HepG2 (cell line): ENCODE measurements at regions not wholly inside any gene's neighbourhood (a gene's known extent, or its start where the extent isn't known, plus 50 kb on each side); places are given as distances from the start of the nearest gene placed in this dataset.

Experiments
- ATF4 ChIP-seq, 2 experiments: fragments of 450-650 bp in 1 of 2; sonication (generic) in 1 of 2; formaldehyde crosslinking; IDR thresholded peaks; 2 replicates each; pipeline versions ENCODE4 v1.5.0 to v1.8.0; 2020 to 2022; ENCODE audit warnings: mild to moderate bottlenecking in 1 of 2, missing genetic modification reagents in 1 of 2
- GZF1 ChIP-seq: sonication (generic); formaldehyde crosslinking; IDR thresholded peaks from 2 replicates; pipeline ENCODE4 v1.5.1; 2020; ENCODE audit warnings: mild to moderate bottlenecking, missing genetic modification reagents
- NR1H2 ChIP-seq: sonication (generic); formaldehyde crosslinking; IDR thresholded peaks from 2 replicates; pipeline ENCODE4 v1.8.1; 2022; ENCODE audit warnings: low read depth, missing genetic modification reagents, borderline replicate concordance
- NR2F2 ChIP-seq: IDR thresholded peaks from 2 replicates; pipeline ENCODE4 v1.6.1; 2012; ENCODE audit warnings: low read depth, inconsistent platforms, borderline replicate concordance
- NRL ChIP-seq: sonication (generic); formaldehyde crosslinking; IDR thresholded peaks from 2 replicates; pipeline ENCODE4 v1.5.0; 2020; ENCODE audit warnings: missing genetic modification reagents, mild to moderate bottlenecking, moderate library complexity, borderline replicate concordance
- PATZ1 ChIP-seq: sonication (generic); formaldehyde crosslinking; IDR thresholded peaks from 2 replicates; pipeline ENCODE4 v1.4.0; 2020; ENCODE audit warnings: missing genetic modification reagents
- PAXIP1 ChIP-seq: sonication (generic); formaldehyde crosslinking; conservative IDR thresholded peaks from 2 replicates; pipeline ENCODE4 v1.4.0; 2020; ENCODE audit warnings: mild to moderate bottlenecking, missing genetic modification reagents, moderate library complexity
- RARG ChIP-seq: sonication (generic); formaldehyde crosslinking; IDR thresholded peaks from 2 replicates; pipeline ENCODE4 v1.4.0; 2020; ENCODE audit warnings: low read depth, mild to moderate bottlenecking, missing genetic modification reagents
- REPIN1 ChIP-seq: sonication (generic); formaldehyde crosslinking; IDR thresholded peaks from 2 replicates; pipeline ENCODE4 v1.8.0; 2022; ENCODE audit warnings: missing genetic modification reagents, low read depth, mild to moderate bottlenecking, borderline replicate concordance
- SMC3 ChIP-seq: IDR thresholded peaks from 2 replicates; pipeline ENCODE4 v1.6.1; 2011; ENCODE audit warnings: low read length, improper control_type of control experiment
- TCF7 ChIP-seq: sonication (generic); IDR thresholded peaks from 2 replicates; pipeline ENCODE4 v1.6.1; 2016; ENCODE audit warnings: antibody characterized with exemption, low read depth
- TSC22D2 ChIP-seq: sonication (generic); formaldehyde crosslinking; IDR thresholded peaks from 2 replicates; pipeline ENCODE4 v1.5.1; 2020; ENCODE audit warnings: missing genetic modification reagents, mild to moderate bottlenecking, borderline replicate concordance
- ZBTB43 ChIP-seq: sonication (generic); formaldehyde crosslinking; conservative IDR thresholded peaks from 2 replicates; pipeline ENCODE4 v1.4.0; 2020; ENCODE audit warnings: missing genetic modification reagents
- ZFP41 ChIP-seq: sonication (generic); formaldehyde crosslinking; IDR thresholded peaks from 2 replicates; pipeline ENCODE4 v1.4.0; 2020; ENCODE audit warnings: mild to moderate bottlenecking, missing genetic modification reagents, borderline replicate concordance
- ZNF225 ChIP-seq: sonication (generic); formaldehyde crosslinking; IDR thresholded peaks from 2 replicates; pipeline ENCODE4 v1.4.0; 2020; ENCODE audit warnings: mild to moderate bottlenecking, missing genetic modification reagents
- ZNF501 ChIP-seq: sonication (generic); formaldehyde crosslinking; IDR thresholded peaks from 2 replicates; pipeline ENCODE4 v1.5.1; 2020; ENCODE audit warnings: mild to moderate bottlenecking, moderate library complexity, missing genetic modification reagents
- ZNF543 ChIP-seq: sonication (generic); formaldehyde crosslinking; IDR thresholded peaks from 2 replicates; pipeline ENCODE4 v1.4.0; 2020; ENCODE audit warnings: mild to moderate bottlenecking, missing genetic modification reagents
- ZNF572 ChIP-seq: sonication (generic); formaldehyde crosslinking; IDR thresholded peaks from 2 replicates; pipeline ENCODE4 v1.5.1; 2020; ENCODE audit warnings: mild to moderate bottlenecking, missing genetic modification reagents
- ZNF619 ChIP-seq: sonication (generic); formaldehyde crosslinking; IDR thresholded peaks from 2 replicates; pipeline ENCODE4 v1.4.0; 2020; ENCODE audit warnings: mild to moderate bottlenecking, missing genetic modification reagents
- ZNF766 ChIP-seq: sonication (generic); formaldehyde crosslinking; IDR thresholded peaks from 2 replicates; pipeline ENCODE4 v1.5.0; 2020; ENCODE audit warnings: missing genetic modification reagents, borderline replicate concordance
- ZNF772 ChIP-seq: sonication (generic); formaldehyde crosslinking; IDR thresholded peaks from 2 replicates; pipeline ENCODE4 v1.5.0; 2020; ENCODE audit warnings: mild to moderate bottlenecking, missing genetic modification reagents
- ZNF775 ChIP-seq: sonication (generic); formaldehyde crosslinking; IDR thresholded peaks from 2 replicates; pipeline ENCODE4 v1.4.0; 2020; ENCODE audit warnings: missing genetic modification reagents, mild to moderate bottlenecking, moderate library complexity, borderline replicate concordance
- TF ChIP-seq, protein P1 (sequence below): sonication (generic); formaldehyde crosslinking; IDR thresholded peaks from 2 replicates; pipeline ENCODE4 v1.4.0; 2020; ENCODE audit warnings: mild to moderate bottlenecking, missing genetic modification reagents

- TF ChIP-seq PAXIP1 (CRISPR knock-in tag), result 0 out of 2 replicates have a peak, but pooled peaks have one; percentile 32
- TF ChIP-seq ZNF543, result 0 out of 2 replicates have a peak, but pooled peaks have one; percentile 54
- peak; percentile 53 for TF ChIP-seq PATZ1 (CRISPR knock-in tag)
- TF ChIP-seq TSC22D2, result no peak
- TF ChIP-seq SMC3, result 0 out of 2 replicates have a peak, but pooled peaks have one; percentile 2
- no peak for TF ChIP-seq ZBTB43 (CRISPR knock-in tag)
- TF ChIP-seq ATF4 (CRISPR knock-in tag; IDR thresholded peaks at IDR 0.05), result 0 out of 4 replicates have a peak, but pooled peaks of 1 of the 2 experiments have one; percentile 50
- TF ChIP-seq ZNF501 (CRISPR knock-in tag), result no peak
- no peak for TF ChIP-seq RARG (CRISPR knock-in tag)
- TF ChIP-seq TCF7, result peak; percentile 91
- TF ChIP-seq ZNF619 (CRISPR knock-in tag), result no peak
- no peak for TF ChIP-seq GZF1 (CRISPR knock-in tag)
- TF ChIP-seq, protein P1, sequence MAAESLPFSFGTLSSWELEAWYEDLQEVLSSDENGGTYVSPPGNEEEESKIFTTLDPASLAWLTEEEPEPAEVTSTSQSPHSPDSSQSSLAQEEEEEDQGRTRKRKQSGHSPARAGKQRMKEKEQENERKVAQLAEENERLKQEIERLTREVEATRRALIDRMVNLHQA (CRISPR knock-in tag), result no peak
- TF ChIP-seq NR1H2 (CRISPR knock-in tag), result no peak
- TF ChIP-seq ZNF225 (CRISPR knock-in tag), result no peak
- TF ChIP-seq ZNF775 (CRISPR knock-in tag), result no peak
- TF ChIP-seq ZNF572, result no peak
- TF ChIP-seq ZFP41 (CRISPR knock-in tag), result no peak
- TF ChIP-seq NRL (CRISPR knock-in tag), result no peak
- no peak for TF ChIP-seq NR2F2
- TF ChIP-seq ZNF766 (CRISPR knock-in tag), result no peak
- TF ChIP-seq REPIN1 (CRISPR knock-in tag), result no peak
- no peak for TF ChIP-seq ZNF772 (CRISPR knock-in tag)
Observed at GRCh38 chr2:238518172-238518820, 91.6 kb downstream of the ASB1 start (continued).
